Transverse colon (tissue), 4 donors: ENCODE measurements at regions not wholly inside any gene's neighbourhood (a gene's known extent, or its start where the extent isn't known, plus 50 kb on each side); places are given as distances from the start of the nearest gene placed in this dataset.

Experiments used
- DNase-seq: peaks from one replicate; pipeline ENCODE4 v3.0.0-alpha.2; 2019
- H3K27ac ChIP-seq, 4 donors: fragments of 200-600 bp; sonication (generic); 2 replicates each; pipeline ENCODE4 v1.5.1; 2016 to 2018; ENCODE audit warnings: inconsistent platforms in 4 of 4
- H3K27me3 ChIP-seq: fragments of 200-600 bp; sonication (generic); 2 replicates; pipeline ENCODE4 v1.5.1; 2017; ENCODE audit warnings: inconsistent platforms
- H3K36me3 ChIP-seq, 4 donors: fragments of 200-600 bp; sonication (generic); 2 replicates each; pipeline ENCODE4 v1.5.1; 2017 to 2019; ENCODE audit warnings: inconsistent platforms in 4 of 4
- H3K4me1 ChIP-seq, 4 donors: fragments of 200-600 bp; sonication (generic); 2 replicates each; pipeline ENCODE4 v1.5.1; 2017 to 2020; ENCODE audit warnings: inconsistent platforms in 4 of 4
- H3K4me3 ChIP-seq, 4 donors: fragments of 200-600 bp; sonication (generic); 1 replicate in 1 of 4; 2 replicates in 3 of 4; pipeline versions ENCODE4 v1.5.1 to v1.6.1; 2017 to 2019; ENCODE audit warnings: inconsistent platforms in 4 of 4
- H3K9me3 ChIP-seq, 2 donors: fragments of 200-600 bp; sonication (generic); 2 replicates each; pipeline ENCODE4 v1.5.1; 2017 to 2019; ENCODE audit warnings: inconsistent platforms in 2 of 2
- EP300 ChIP-seq: sonication (generic); formaldehyde crosslinking; IDR thresholded peaks from one replicate; pipeline ENCODE4 v1.6.1; 2017; ENCODE audit warnings: antibody characterized with exemption, low read depth
- POLR2A ChIP-seq: fragments of 450-650 bp; IDR thresholded peaks from one replicate; pipeline ENCODE4 v1.6.1; 2016; ENCODE audit warnings: antibody characterized with exemption, mild to moderate bottlenecking, moderate library complexity
- POLR2AphosphoS5 ChIP-seq, 3 donors: sonication (generic); formaldehyde crosslinking; IDR thresholded peaks; one replicate each; pipeline ENCODE4 v1.6.1; 2016; ENCODE audit warnings: antibody characterized with exemption in 3 of 3
- WGBS, 2 donors: methylation state at CpG; one replicate each; pipeline ENCODE4 v1.1.5; 2018; ENCODE audit warnings: low coverage in 1 of 2; 5-methylcytosine and 5-hydroxymethylcytosine counted together
- in situ Hi-C, 4 donors: fragments of 200-750 bp; cut with MboI; loops; one replicate each; pipeline versions ENCODE4 v1.15.0 to v1.15.1; 2017; ENCODE audit warnings: low sequenced_read_pairs in 3 of 4, low pct_ligation_motif_present in 1 of 4, low pct_unique_long_range_greater_than_20kb in 1 of 4
- intact Hi-C: fragments of 100-400 bp; cut with DNase I; formaldehyde crosslinking; loops from one replicate; pipeline ENCODE4 v1.15.1; 2023; ENCODE audit warnings: low total_unique reads
- TF ChIP-seq, protein P1 (sequence below), 5 experiments: fragments of 200-600 bp in 3 of 5; fragments of 450-650 bp in 2 of 5; sonication (generic) in 3 of 5; IDR thresholded peaks; 1 replicate in 2 of 5; 2 replicates in 3 of 5; pipeline ENCODE4 v1.5.1; 2016 to 2017; ENCODE audit warnings: antibody characterized with exemption in 5 of 5, inconsistent platforms in 3 of 5, mild to moderate bottlenecking in 2 of 5, moderate library complexity in 1 of 5

- Histone ChIP-seq H3K4me3 (no peak overlapping the region), H3K36me3 (no peaks in the 10 kb centered on the region), H3K27me3 (no peaks in the 10 kb centered on the region), H3K9me3 (no peaks in the 10 kb centered on the region), H3K4me1 (no peaks in the 10 kb centered on the region), H3K27ac (no peak overlapping the region)
- intact Hi-C loops (no loop called here), in situ Hi-C loops (no loop called here)
- DNase-seq = no peak
- WGBS, 2 donors = 77 to 90% methylated on average over 3 of the region's 3 CpGs
- TF ChIP-seq POLR2A = no peak
- TF ChIP-seq, protein P1, sequence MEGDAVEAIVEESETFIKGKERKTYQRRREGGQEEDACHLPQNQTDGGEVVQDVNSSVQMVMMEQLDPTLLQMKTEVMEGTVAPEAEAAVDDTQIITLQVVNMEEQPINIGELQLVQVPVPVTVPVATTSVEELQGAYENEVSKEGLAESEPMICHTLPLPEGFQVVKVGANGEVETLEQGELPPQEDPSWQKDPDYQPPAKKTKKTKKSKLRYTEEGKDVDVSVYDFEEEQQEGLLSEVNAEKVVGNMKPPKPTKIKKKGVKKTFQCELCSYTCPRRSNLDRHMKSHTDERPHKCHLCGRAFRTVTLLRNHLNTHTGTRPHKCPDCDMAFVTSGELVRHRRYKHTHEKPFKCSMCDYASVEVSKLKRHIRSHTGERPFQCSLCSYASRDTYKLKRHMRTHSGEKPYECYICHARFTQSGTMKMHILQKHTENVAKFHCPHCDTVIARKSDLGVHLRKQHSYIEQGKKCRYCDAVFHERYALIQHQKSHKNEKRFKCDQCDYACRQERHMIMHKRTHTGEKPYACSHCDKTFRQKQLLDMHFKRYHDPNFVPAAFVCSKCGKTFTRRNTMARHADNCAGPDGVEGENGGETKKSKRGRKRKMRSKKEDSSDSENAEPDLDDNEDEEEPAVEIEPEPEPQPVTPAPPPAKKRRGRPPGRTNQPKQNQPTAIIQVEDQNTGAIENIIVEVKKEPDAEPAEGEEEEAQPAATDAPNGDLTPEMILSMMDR (IDR thresholded peaks at IDR 0.05) = no peak
These were observed 62.0 kb upstream of the SMLR1 start for GRCh38 chr6:130765181-130765727.

GRCh38 chr6:130766239-130767144 is 60.7 kb upstream of the SMLR1 start:
- Histone ChIP-seq H3K36me3 (no peaks in the 10 kb centered on the region), H3K4me1 (no peaks in the 10 kb centered on the region), H3K27me3 (no peaks in the 10 kb centered on the region), H3K9me3 (no peaks in the 10 kb centered on the region), H3K27ac (no peak overlapping the region), H3K4me3 (no peak overlapping the region)
- in situ Hi-C loops (no loop called here), intact Hi-C loops (no loop called here)
- TF ChIP-seq POLR2A (no peak), POLR2AphosphoS5 (IDR thresholded peaks at IDR 0.05) (no peak), EP300 (no peak)
- TF ChIP-seq, protein P1 (IDR thresholded peaks at IDR 0.05) = no peak
- no peak for DNase-seq
- WGBS, 2 donors = 70% methylated on average over 7 of the region's 7 CpGs; no CpG with 5 or more reads in 1 of the 2 donors

- intact Hi-C loops (no loop called here), in situ Hi-C loops (no loop called here)
- WGBS, 2 donors = 86 to 91% methylated on average over 1 of the region's 1 CpG
- Histone ChIP-seq H3K4me1 (no peaks in the 10 kb centered on the region), H3K27ac (no peak overlapping the region), H3K4me3 (no peak overlapping the region), H3K27me3 (no peaks in the 10 kb centered on the region), H3K9me3 (no peaks in the 10 kb centered on the region), H3K36me3 (no peaks in the 10 kb centered on the region)
- TF ChIP-seq, protein P1 (IDR thresholded peaks at IDR 0.05) = no peak
- TF ChIP-seq EP300 = no peak
- no peak for TF ChIP-seq POLR2AphosphoS5 (IDR thresholded peaks at IDR 0.05)
- no peak for TF ChIP-seq POLR2A
- no peak for DNase-seq
These were observed 57.3 kb upstream of the SMLR1 start for GRCh38 chr6:130769861-130770260.

DNA sequence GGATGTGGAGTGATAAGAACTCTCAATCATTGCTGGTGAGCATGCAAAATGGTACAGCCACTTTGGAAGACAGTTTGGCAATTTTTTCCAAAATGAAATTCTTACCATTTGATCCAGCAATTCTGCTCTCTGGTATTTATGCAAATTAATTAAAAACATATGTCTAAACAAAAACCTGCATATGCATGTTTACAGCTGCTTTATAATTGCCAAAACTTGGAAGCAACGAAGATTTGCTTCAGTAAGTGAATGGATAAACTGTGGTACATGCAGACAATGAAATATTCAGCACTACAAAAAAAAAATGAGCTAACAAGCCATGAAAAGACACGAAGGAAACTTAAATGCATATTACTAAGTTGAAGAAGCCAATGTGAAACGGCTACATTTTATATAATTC is 55.5 kb upstream of the SMLR1 start:
- H3K4me3 ChIP-seq = no peak overlapping the region
- in situ Hi-C loops = no loop called here
- H3K9me3 ChIP-seq = no peaks in the 10 kb centered on the region
- TF ChIP-seq, protein P1 (IDR thresholded peaks at IDR 0.05) = no peak
- no peak for DNase-seq
- intact Hi-C loops = no loop called here
- H3K27ac ChIP-seq = no peak overlapping the region
- H3K36me3 ChIP-seq = no peaks in the 10 kb centered on the region
- H3K4me1 ChIP-seq = no peaks in the 10 kb centered on the region
- 43 to 72% methylated on average over 3 of the region's 3 CpGs for WGBS, 2 donors
- no peaks in the 10 kb centered on the region for H3K27me3 ChIP-seq
